Suprapubic skin (tissue), 3 donors: ENCODE measurements at regions not wholly inside any gene's neighbourhood (a gene's known extent, or its start where the extent isn't known, plus 50 kb on each side); places are given as distances from the start of the nearest gene placed in this dataset.

Source experiments
- CTCF ChIP-seq, 2 donors: fragments of 200-600 bp in 1 of 2; fragments of 450-650 bp in 1 of 2; sonication (generic) in 1 of 2; IDR thresholded peaks; one replicate each; pipeline ENCODE4 v1.5.1; 2016 to 2019; ENCODE audit warnings: antibody characterized with exemption in 2 of 2, mild to moderate bottlenecking in 1 of 2, moderate library complexity in 1 of 2
- EP300 ChIP-seq: sonication (generic); formaldehyde crosslinking; IDR thresholded peaks from one replicate; pipeline ENCODE4 v1.6.1; 2017; ENCODE audit warnings: antibody characterized with exemption
- POLR2A ChIP-seq, 2 donors: fragments of 450-650 bp; IDR thresholded peaks; one replicate each; pipeline ENCODE4 v1.6.1; 2017; ENCODE audit warnings: antibody characterized with exemption in 2 of 2, mild to moderate bottlenecking in 2 of 2, moderate library complexity in 2 of 2

GRCh38 chr5:23089286-23089685 lies 236.1 kb upstream of the CDH12 start:
- TF ChIP-seq POLR2A (IDR thresholded peaks at IDR 0.05) (no peak), CTCF (IDR thresholded peaks at IDR 0.05) (no peak), EP300 (no peak)
